Gastroesophageal sphincter (tissue), 4 donors: ENCODE measurements at regions not wholly inside any gene's neighbourhood (a gene's known extent, or its start where the extent isn't known, plus 50 kb on each side); places are given as distances from the start of the nearest gene placed in this dataset.

Experiments
- ATAC-seq: fragments of 150-250 bp; one replicate; pipeline ENCODE4 v1.9.1; 2016; ENCODE audit warnings: mild to moderate bottlenecking, moderate library complexity
- H3K27ac ChIP-seq, 4 donors: fragments of 200-600 bp; sonication (generic) in 3 of 4; 1 replicate in 3 of 4; 2 replicates in 1 of 4; pipeline ENCODE4 v1.5.1; 2016 to 2019
- H3K27me3 ChIP-seq: fragments of 200-600 bp; sonication (generic); one replicate; pipeline ENCODE4 v1.5.1; 2019
- H3K36me3 ChIP-seq, 2 donors: fragments of 200-600 bp; sonication (generic); one replicate each; pipeline ENCODE4 v1.5.1; 2019; ENCODE audit warnings: control low read depth in 1 of 2
- H3K4me1 ChIP-seq, 3 donors: fragments of 200-600 bp; sonication (generic); 1 replicate in 2 of 3; 2 replicates in 1 of 3; pipeline ENCODE4 v1.5.1; 2016 to 2019; ENCODE audit warnings: control low read depth in 2 of 3
- H3K4me3 ChIP-seq, 2 donors: fragments of 200-600 bp; sonication (generic); one replicate each; pipeline ENCODE4 v1.5.1; 2019; ENCODE audit warnings: mild to moderate bottlenecking in 1 of 2, moderate library complexity in 1 of 2
- H3K9me3 ChIP-seq, 3 donors: fragments of 200-600 bp; sonication (generic); one replicate each; pipeline ENCODE4 v1.5.1; 2017 to 2019; ENCODE audit warnings: control low read depth in 2 of 3
- EP300 ChIP-seq: sonication (generic); formaldehyde crosslinking; IDR thresholded peaks from one replicate; pipeline ENCODE4 v1.6.1; 2017; ENCODE audit warnings: antibody characterized with exemption, mild to moderate bottlenecking
- POLR2A ChIP-seq, 2 donors: fragments of 450-650 bp; IDR thresholded peaks; one replicate each; pipeline ENCODE4 v1.6.1; 2017; ENCODE audit warnings: antibody characterized with exemption in 2 of 2, mild to moderate bottlenecking in 2 of 2, moderate library complexity in 1 of 2
- POLR2AphosphoS5 ChIP-seq: sonication (generic); formaldehyde crosslinking; IDR thresholded peaks from one replicate; pipeline ENCODE4 v1.6.1; 2017; ENCODE audit warnings: antibody characterized with exemption
- WGBS, 2 donors: methylation state at CpG; one replicate each; pipeline ENCODE4 v1.1.5; 2018; ENCODE audit warnings: low coverage in 1 of 2; 5-methylcytosine and 5-hydroxymethylcytosine counted together
- TF ChIP-seq, protein P1 (sequence below), 4 experiments: fragments of 200-600 bp in 2 of 4; fragments of 450-650 bp in 2 of 4; sonication (generic) in 1 of 4; IDR thresholded peaks; one replicate each; pipeline ENCODE4 v1.5.1; 2017 to 2019; ENCODE audit warnings: antibody characterized with exemption in 4 of 4, mild to moderate bottlenecking in 2 of 4, moderate library complexity in 2 of 4

DNA sequence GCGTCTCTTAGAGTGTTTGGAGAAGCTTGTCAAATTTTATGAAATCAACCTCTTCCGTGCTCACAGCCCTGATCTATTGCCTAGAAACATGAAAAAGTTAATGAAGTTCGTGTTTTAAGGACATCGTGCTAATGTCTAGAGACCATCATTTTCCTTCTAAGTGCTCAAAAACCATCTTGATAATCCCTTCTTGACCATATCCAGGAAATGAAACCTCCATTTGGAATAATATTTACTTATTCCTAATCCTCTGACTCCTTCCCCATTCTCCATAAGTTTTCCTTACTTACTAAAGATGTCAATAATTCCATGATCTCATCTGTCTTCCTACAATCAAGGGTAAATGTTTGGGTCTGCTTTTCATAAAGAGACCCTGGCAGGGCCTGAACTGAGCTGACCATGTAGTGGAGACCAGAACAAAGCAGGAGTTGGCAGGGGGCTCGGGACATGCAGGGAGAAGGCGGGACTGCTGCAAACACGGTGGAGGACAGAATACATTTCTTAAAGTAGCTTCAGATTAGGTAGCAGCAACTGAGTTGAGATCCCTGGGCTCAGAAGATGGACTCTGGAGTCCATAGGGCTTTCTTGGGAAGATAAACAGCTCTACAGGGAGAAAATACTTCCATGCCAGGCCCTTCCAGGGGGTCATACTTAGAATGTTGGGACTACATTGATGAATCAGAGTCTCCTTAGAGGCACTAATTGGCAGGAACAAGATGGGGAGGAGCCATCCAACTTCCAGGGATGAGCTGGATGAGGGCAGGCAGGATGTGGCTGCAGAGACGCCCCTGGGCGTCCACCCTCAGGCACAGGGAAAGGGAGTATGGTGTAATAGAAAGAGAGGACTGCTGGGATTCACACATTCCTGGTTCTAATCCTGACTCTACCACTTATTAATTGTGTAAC, 100.7 kb downstream of the RIN2 start:
- Histone ChIP-seq H3K27me3 (no peaks in the 10 kb centered on the region), H3K27ac (no peak overlapping the region), H3K4me1 (peaks cover 0 to 7% (median 0%) of the 10 kb centered on the region in 3 donors), H3K36me3 (no peaks in the 10 kb centered on the region), H3K9me3 (no peaks in the 10 kb centered on the region), H3K4me3 (no peak overlapping the region)
- ATAC-seq, result peak; percentile 66
- WGBS, 2 donors, result 57 to 66% methylated on average over 6 to 8 of the region's 9 CpGs
- no peak for TF ChIP-seq POLR2AphosphoS5
- TF ChIP-seq EP300, result no peak
- TF ChIP-seq, protein P1, sequence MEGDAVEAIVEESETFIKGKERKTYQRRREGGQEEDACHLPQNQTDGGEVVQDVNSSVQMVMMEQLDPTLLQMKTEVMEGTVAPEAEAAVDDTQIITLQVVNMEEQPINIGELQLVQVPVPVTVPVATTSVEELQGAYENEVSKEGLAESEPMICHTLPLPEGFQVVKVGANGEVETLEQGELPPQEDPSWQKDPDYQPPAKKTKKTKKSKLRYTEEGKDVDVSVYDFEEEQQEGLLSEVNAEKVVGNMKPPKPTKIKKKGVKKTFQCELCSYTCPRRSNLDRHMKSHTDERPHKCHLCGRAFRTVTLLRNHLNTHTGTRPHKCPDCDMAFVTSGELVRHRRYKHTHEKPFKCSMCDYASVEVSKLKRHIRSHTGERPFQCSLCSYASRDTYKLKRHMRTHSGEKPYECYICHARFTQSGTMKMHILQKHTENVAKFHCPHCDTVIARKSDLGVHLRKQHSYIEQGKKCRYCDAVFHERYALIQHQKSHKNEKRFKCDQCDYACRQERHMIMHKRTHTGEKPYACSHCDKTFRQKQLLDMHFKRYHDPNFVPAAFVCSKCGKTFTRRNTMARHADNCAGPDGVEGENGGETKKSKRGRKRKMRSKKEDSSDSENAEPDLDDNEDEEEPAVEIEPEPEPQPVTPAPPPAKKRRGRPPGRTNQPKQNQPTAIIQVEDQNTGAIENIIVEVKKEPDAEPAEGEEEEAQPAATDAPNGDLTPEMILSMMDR (IDR thresholded peaks at IDR 0.05), result no peak
- no peak for TF ChIP-seq POLR2A (IDR thresholded peaks at IDR 0.05)

DNA sequence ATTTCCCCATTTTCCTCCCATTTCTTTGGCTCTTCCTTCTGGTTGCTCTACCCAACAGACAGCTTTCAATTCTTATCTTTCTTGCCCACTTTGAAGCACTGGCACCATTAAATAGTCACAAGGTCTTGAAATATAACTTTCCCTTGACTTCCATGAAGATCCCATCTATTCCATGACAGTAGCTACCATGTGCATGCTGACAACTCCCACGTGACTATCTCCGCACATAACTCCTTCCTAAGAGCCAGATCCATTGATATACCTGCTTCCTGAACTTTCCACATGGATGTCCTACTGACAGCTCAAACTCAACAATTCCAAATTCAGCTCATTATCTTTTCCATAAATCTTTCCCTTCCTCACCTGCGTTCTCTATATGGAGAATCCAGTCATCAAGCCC, 101.4 kb downstream of the RIN2 start:
- 96 to 100% methylated on average over 1 to 3 of the region's 3 CpGs for WGBS, 2 donors
- Histone ChIP-seq H3K27ac (no peak overlapping the region), H3K9me3 (no peaks in the 10 kb centered on the region), H3K4me1 (peaks cover 0 to 14% (median 0%) of the 10 kb centered on the region in 3 donors), H3K36me3 (no peaks in the 10 kb centered on the region), H3K4me3 (no peak overlapping the region), H3K27me3 (no peaks in the 10 kb centered on the region)
- ATAC-seq, result no peak
- no peak for TF ChIP-seq EP300
- no peak for TF ChIP-seq POLR2AphosphoS5
- TF ChIP-seq, protein P1 (IDR thresholded peaks at IDR 0.05), result no peak
- TF ChIP-seq POLR2A (IDR thresholded peaks at IDR 0.05), result no peak

DNA sequence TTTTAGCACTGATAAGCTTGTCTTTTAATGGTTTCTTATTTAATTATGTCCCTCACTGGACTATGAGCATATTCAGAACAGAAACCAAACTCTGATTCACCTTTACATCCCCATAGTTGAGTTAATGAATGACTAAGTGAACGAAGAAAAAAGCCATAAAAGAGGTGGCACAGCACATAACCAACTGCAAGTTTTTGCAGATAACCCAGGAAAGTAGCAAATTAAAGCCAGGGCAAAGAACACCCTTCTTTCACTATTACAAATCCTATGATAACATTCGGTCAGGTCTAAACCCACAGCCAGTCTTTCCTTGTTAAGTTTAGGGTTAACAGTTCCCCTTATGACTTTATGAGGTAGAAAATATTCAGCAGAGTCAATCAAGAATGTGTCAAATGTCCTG, 102.7 kb downstream of the RIN2 start:
- no peak overlapping the region for H3K4me3 ChIP-seq
- H3K27ac ChIP-seq, result no peak overlapping the region
- H3K27me3 ChIP-seq, result no peaks in the 10 kb centered on the region
- no peaks in the 10 kb centered on the region for H3K36me3 ChIP-seq
- no peak for ATAC-seq
- H3K9me3 ChIP-seq, result no peaks in the 10 kb centered on the region
- WGBS, 2 donors, result 100% methylated on average over 1 to 2 of the region's 2 CpGs
- no peak for TF ChIP-seq EP300
- peaks cover 0 to 14% (median 0%) of the 10 kb centered on the region in 3 donors for H3K4me1 ChIP-seq

DNA sequence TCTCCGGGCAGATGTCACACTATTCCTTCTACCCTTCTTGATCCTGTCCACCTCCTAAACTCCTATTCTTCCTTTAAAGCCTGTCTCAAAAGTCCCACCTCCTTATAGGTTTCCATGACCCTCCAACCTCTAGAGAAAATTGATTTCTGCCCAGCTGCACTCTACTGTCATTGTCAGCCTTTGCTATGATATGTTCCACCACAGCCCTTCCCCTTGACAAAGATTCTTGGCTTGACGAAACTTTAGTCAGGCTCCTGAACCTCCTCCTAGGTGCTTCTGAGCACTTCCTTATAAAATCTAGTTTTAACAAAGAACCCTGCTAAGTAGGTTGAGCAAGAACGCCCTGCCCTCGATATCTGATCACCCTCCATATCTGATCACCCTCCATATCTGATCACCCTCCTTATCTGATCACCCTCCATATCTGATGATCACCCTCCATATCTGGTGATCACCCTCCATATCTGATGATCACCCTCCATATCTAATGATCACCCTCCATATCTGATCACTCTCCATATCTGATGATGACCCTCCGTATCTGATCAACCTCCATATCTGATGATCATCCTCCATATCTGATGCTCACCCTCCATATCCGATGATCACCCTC, 103.2 kb downstream of the RIN2 start:
- WGBS, 2 donors, result 89 to 98% methylated on average over 5 to 6 of the region's 6 CpGs
- ATAC-seq, result no peak

DNA sequence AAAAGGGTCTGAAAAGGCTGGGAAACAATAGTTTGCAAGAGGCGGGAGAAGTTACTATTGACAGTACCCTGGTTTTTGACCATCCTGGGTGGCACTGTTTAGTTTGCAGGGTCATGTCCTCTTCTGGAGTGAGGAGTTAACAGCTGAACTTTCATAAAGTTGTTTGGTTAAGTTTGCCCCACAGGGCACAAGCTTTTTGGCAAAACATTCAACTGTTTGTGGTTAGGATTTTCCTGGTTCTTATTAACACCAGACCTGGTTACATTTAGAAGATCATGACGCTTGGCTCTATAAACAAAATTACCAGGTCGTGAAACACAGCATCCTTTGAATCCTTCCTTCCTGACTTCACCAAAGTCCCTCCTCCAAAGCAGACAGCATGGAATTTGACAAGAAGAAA, 106.1 kb downstream of the RIN2 start:
- TF ChIP-seq EP300 (no peak), POLR2A (IDR thresholded peaks at IDR 0.05) (no peak), POLR2AphosphoS5 (no peak)
- TF ChIP-seq, protein P1 (IDR thresholded peaks at IDR 0.05), result no peak
- peaks cover 0 to 10% (median 0%) of the 10 kb centered on the region in 3 donors for H3K4me1 ChIP-seq
- no peak for ATAC-seq
- no peaks in the 10 kb centered on the region for H3K27me3 ChIP-seq
- H3K36me3 ChIP-seq, result no peaks in the 10 kb centered on the region
- H3K27ac ChIP-seq, result no peak overlapping the region
- no peak overlapping the region for H3K4me3 ChIP-seq
- no peaks in the 10 kb centered on the region for H3K9me3 ChIP-seq
- WGBS, 2 donors, result 6 to 83% methylated on average over 2 to 3 of the region's 3 CpGs

More for the DNA sequence above, 103.2 kb downstream of the RIN2 start:
- no peak for TF ChIP-seq POLR2AphosphoS5
- no peak for TF ChIP-seq POLR2A (IDR thresholded peaks at IDR 0.05)
- no peaks in the 10 kb centered on the region for H3K36me3 ChIP-seq
- H3K27ac ChIP-seq, result no peak overlapping the region
- no peak overlapping the region for H3K4me3 ChIP-seq
- H3K27me3 ChIP-seq, result no peaks in the 10 kb centered on the region
- peaks cover 0 to 14% (median 0%) of the 10 kb centered on the region in 3 donors for H3K4me1 ChIP-seq
- no peaks in the 10 kb centered on the region for H3K9me3 ChIP-seq

DNA sequence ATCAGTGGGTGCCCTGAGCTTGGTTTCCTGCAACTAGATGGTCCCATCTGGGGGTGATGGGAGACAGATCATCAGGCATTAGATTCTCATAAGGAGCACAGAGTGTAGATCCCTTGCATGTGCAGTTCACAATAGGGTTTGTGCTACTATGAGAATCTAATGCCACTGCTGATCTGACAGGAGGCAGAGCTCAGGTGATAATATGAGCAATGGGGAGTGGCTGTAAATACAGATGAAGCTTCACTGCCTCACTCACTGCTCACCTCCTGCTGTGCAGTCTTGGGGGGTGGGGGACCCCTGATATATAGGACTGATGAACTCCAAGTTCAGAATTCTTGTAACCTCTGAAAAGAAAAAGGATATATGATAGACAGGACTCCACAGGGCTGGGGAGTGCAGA, 108.0 kb downstream of the RIN2 start:
- ATAC-seq, result no peak

More for the DNA sequence above, 108.0 kb downstream of the RIN2 start:
- Histone ChIP-seq H3K4me3 (no peak overlapping the region), H3K27me3 (no peaks in the 10 kb centered on the region), H3K9me3 (no peaks in the 10 kb centered on the region), H3K27ac (no peak overlapping the region), H3K4me1 (peaks cover 0 to 10% (median 0%) of the 10 kb centered on the region in 3 donors), H3K36me3 (peaks cover 0 to 4% of the 10 kb centered on the region in 2 donors)
- TF ChIP-seq, protein P1 (IDR thresholded peaks at IDR 0.05), result no peak
- TF ChIP-seq POLR2A (IDR thresholded peaks at IDR 0.05) (no peak), EP300 (no peak), POLR2AphosphoS5 (no peak)
